ENCODE measurements at regions not wholly inside any gene's neighbourhood (a gene's known extent, or its start where the extent isn't known, plus 50 kb on each side); places are given as distances from the start of the nearest gene placed in this dataset.
"Not testable (repeated sequence)": the region's sequence is repeated elsewhere in the genome, so short reads cannot be mapped to it uniquely, and the experiment has no call there.

DNA sequence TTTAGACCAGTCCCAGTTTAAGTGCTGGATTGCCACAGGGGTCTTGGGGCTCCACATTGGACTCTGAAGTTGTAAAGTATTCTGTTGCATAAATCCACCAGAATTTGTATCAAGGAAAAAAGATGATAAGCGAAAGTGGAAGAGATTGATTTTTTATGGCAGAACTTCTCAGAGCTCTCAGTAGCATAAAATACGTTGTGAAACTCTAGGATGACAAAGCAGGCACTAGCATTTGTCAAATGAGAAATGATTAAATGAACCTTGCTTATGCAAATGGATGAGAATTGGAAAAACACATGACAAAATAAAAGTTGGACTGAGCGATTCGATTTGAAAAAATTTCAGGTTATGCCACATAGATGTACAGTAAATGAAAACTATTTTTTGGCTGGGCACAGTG is 253.8 kb upstream of the RAB4A start:
- DNase-seq = no peak

DNA sequence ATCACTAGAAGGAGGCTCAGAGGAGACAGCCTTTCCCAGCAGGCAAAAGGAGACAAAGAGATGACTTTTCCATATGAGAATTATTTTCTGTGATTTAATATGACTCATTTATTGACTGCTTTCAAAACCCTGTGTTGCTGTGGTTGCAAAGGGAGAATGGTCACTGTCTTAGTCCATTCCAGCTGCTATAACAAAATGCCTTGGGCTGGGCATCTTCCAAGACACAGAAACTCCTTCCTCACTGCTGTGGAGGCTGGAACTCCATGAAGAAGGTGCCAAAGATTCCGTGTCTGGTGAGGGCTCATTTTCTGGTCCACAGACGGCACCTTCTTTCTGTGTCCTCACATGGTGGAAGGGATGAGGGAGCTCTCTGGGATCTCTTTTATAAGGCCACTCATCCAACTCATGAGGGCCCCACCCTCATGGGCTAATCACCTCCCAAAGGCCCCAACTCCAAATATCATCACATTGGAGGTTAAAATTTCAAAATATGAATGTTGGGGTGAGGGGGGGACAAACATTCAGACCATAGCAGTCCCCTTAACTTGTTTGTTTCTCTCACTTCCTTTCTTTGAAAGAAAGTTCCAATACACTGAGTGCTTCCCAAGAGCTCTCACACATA is 252.1 kb upstream of the RAB4A start:
- no peak for DNase-seq

- no peak for DNase-seq
Observed at GRCh38 chr1:229019663-229020271, 251.1 kb upstream of the RAB4A start.

- not testable (repeated sequence) for DNase-seq
Observed at GRCh38 chr1:229021034-229021433, 249.9 kb upstream of the RAB4A start.

GRCh38 chr1:229022595-229023333 is 248.1 kb upstream of the RAB4A start:
- no peak for DNase-seq

- no peak for DNase-seq
Observed at GRCh38 chr1:229023651-229024300, 247.1 kb upstream of the RAB4A start.

- DNase-seq = no peak
Observed at GRCh38 chr1:229024528-229025130, 246.3 kb upstream of the RAB4A start.

- peak; percentile 16 for DNase-seq
Observed at GRCh38 chr1:229025576-229025975, 245.3 kb upstream of the RAB4A start.

GRCh38 chr1:229027158-229027557 is 243.8 kb upstream of the RAB4A start:
- no peak for DNase-seq

GRCh38 chr1:229027622-229028182 is 243.2 kb upstream of the RAB4A start:
- no peak for DNase-seq

- DNase-seq = no peak
Observed at GRCh38 chr1:229028544-229028943, 242.4 kb upstream of the RAB4A start.

DNA sequence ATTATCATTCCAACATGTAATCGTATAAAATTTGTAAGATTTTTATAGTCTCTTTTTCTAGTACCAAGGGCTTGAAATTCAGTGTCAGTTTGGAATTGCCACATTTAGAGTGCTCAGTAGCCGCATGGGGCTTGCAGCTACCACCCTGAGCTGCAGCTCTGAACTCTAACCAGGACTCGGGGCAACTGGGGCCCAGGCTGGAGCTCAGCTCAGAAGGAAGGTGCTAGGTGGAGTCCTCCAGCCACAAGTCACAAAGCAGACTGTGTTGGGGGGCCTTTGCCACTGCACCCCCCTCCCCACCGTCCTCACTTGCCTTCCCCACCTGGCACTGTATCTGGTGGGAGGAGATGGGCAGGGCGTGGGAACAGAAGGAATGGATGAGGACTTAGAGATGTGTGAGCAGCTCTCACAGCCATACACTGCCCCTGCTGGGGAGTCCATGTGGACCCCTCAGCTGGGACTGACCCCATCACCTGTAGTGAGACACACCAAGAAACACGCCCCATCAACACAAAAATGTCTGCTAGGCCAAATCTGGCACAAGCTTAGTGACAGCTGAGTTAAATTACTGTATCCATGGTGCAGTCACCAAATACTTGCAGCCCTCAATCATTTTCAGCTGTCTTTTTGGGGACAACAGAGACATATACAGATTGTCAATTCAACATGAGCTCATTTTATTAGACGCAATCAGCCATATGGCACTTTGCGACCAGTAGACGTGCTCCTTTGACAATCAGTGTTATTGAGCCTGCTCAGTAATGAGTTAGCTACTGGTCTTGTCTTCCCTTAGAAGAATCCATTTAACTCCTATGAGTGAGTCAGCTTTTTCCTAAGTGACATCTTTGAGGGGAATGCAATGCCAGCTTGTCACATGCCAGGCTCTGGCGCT is 241.7 kb upstream of the RAB4A start:
- DNase-seq = no peak

DNA sequence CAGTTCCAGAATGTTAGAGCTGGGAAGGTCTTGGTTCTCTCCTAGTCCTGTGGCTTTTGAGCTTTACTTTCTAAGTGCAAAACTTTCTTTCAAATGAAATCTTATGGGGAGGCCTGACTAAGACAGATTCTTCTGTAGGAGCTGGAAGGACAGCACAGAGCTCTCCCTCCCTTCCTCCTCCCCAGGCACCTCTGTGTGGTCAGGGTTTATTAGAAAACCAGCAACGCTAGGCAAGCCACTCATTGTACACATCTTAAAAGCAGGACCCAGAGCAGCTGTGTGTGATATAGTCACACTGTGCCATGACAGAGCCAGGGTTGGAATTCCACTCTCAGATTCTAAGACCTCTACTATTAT is 241.1 kb upstream of the RAB4A start:
- no peak for DNase-seq

GRCh38 chr1:229030630-229031029 is 240.3 kb upstream of the RAB4A start:
- DNase-seq = peak; percentile 14

- no peak for DNase-seq
Observed at GRCh38 chr1:229031061-229031460, 239.8 kb upstream of the RAB4A start.

GRCh38 chr1:229031481-229032341 is 239.2 kb upstream of the RAB4A start:
- DNase-seq = no peak

- no peak for DNase-seq
Observed at GRCh38 chr1:229032375-229032774, 238.5 kb upstream of the RAB4A start.

DNA sequence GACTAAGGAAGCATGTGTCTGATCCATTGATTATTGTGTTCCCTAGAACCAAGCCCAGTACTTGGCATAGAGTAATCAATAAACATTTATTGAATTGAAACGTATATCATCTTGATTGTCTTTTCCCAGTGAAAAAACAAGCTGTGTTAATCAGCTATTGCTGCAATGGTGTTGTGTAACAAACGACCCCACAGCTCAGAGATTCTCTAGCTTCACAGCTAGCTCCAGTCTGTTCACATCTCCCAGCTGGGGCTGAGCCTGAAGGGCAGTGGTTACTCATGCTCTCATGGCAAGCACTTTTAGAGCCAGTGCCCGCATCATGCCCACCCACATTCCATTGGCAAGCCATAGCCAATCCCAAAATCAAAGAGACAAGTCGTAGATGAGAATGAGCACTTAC is 237.4 kb upstream of the RAB4A start:
- no peak for DNase-seq

DNA sequence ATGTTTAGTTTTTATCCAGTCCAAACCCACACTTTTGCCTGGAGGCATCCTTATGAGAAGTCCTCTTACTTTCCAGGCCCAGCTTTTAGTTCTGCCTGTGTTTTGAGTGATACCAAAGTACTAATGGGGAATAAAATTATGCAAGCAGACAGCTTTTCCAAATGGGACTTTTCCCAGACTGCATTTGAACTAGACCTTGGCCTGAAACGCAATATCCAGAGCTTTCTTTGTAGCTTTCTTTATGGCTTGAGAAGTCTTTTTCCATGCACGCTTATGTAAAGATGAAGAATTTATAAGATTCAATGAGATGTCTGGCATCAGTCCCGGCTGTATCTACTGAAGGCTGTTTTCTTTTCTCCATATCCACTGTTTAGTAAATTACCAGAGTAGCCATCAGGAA is 236.6 kb upstream of the RAB4A start:
- no peak for DNase-seq

DNA sequence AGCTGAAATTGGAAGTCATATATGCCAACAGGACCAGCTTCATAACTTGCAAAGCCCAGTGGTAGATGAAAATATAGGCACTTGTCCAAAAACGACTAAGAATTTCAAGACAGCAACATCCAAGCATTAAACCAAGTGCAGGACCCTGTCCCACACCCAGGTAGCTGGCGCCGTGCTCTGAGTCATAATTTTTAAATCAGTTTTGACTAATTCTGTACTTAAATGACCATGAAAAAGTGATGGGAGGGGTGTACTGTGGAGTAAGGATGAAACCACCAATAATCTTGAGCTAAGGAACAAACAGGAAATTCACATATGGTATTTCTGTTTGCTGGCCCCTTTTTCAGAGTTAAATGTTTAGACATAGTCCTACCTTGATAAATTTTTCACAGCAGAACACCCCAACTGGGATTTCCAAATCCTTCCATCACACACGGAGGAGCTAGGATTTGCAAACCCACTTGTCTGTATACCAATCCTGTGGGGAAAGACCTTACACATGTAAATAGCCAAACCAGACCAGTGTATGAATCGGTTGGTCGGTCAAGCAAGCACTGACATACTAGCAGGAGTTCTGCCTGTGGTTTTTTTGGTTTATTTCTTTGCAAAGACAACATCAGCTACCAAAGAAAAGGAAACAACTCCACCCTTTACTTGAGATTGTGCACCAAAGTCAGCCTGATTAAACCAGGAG is 235.7 kb upstream of the RAB4A start:
- no peak for DNase-seq

DNA sequence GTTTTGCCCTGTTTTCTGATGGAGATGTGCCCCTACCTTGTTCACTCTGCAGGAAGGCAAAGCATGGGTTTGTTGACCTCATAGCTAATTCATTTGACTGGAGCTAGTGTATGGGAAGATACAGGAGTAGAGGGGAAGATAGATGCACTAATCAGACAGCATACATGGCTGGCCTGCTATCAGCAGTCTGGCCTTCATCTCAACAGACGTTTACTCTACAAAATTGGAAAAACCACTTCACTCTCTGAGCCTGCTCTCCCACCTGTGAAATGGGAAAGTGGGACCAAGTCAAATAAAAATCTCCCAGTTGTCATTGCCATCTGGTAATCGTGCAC is 235.2 kb upstream of the RAB4A start:
- DNase-seq = no peak
